RWPE1 (cell line): ENCODE measurements at regions not wholly inside any gene's neighbourhood (a gene's known extent, or its start where the extent isn't known, plus 50 kb on each side); places are given as distances from the start of the nearest gene placed in this dataset.
A peak's percentile ranks its signal among the peaks of the same experiment; 100 is the strongest.

Experiments used
- CTCF ChIA-PET: fragments of 350-600 bp; sonication (Branson Sonifier 250); formaldehyde crosslinking; extraction: SDS; loops from one replicate; lab custom pipeline; 2021; lab: Yijun Ruan, JAX
- POLR2A ChIA-PET: fragments of 400-600 bp; formaldehyde crosslinking; extraction: SDS; loops from one replicate; lab custom pipeline; 2020; ENCODE audit warnings: antibody characterized with exemption; ENCODE audit not compliant: low non-redundant PET; lab: Yijun Ruan, JAX
- DNase-seq: peaks from one replicate; pipeline ENCODE4 v3.0.0; 2012; ENCODE audit warnings: low spot score
- H3K27ac ChIP-seq: fragments of 450-650 bp; 2 replicates; pipeline ENCODE4 v1.5.1; 2017
- TF ChIP-seq, protein P1 (sequence below): fragments of 450-650 bp; conservative IDR thresholded peaks from 2 replicates; pipeline ENCODE4 v1.5.1; 2017; ENCODE audit warnings: low read depth, mild to moderate bottlenecking

DNA sequence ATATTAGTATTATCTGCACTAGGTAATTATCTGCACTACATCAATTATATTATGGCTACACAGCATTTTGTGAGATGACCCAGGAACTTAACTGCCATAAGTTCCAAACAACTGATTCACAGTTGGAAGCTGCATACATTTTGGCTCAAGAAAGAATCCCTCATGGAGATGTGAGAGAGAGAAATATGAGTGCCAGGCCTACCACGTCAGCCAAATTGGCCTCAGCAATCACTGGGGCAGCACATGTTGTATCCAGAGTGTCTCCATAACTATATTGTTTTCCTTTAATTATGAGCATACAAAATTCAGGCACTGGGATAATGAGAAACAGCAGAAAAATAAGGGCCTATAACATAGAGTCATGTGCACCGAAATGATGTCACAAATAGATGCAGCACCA lies 174.2 kb upstream of the DMD start:
- TF ChIP-seq, protein P1, sequence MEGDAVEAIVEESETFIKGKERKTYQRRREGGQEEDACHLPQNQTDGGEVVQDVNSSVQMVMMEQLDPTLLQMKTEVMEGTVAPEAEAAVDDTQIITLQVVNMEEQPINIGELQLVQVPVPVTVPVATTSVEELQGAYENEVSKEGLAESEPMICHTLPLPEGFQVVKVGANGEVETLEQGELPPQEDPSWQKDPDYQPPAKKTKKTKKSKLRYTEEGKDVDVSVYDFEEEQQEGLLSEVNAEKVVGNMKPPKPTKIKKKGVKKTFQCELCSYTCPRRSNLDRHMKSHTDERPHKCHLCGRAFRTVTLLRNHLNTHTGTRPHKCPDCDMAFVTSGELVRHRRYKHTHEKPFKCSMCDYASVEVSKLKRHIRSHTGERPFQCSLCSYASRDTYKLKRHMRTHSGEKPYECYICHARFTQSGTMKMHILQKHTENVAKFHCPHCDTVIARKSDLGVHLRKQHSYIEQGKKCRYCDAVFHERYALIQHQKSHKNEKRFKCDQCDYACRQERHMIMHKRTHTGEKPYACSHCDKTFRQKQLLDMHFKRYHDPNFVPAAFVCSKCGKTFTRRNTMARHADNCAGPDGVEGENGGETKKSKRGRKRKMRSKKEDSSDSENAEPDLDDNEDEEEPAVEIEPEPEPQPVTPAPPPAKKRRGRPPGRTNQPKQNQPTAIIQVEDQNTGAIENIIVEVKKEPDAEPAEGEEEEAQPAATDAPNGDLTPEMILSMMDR = no peak
- ChIA-PET CTCF (no interaction called here), POLR2A (no interaction called here)
- DNase-seq = no peak
- H3K27ac ChIP-seq = no peak overlapping the region

DNA sequence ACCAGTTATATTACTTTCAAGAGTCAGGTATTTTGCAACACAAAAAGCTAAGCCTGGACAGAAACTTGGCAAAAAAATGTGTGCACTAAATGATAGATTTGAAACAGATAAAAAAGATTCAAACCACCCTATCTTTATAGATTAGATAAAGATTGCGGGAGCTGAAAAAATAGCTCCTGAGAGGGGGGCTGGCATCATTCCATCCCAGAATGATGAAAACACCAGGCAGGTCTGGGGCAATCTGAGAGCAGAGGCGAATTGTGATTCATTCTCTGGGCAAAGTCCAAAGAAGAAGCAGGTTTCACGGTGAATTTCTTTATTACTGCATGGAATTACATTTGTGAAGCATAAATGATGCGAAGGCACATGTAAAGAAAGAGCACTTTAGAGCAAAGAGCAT lies 168.5 kb upstream of the DMD start:
- DNase-seq = no peak
- POLR2A ChIA-PET = no interaction called here
- TF ChIP-seq, protein P1 = no peak
- CTCF ChIA-PET = no interaction called here
- H3K27ac ChIP-seq = no peak overlapping the region

DNA sequence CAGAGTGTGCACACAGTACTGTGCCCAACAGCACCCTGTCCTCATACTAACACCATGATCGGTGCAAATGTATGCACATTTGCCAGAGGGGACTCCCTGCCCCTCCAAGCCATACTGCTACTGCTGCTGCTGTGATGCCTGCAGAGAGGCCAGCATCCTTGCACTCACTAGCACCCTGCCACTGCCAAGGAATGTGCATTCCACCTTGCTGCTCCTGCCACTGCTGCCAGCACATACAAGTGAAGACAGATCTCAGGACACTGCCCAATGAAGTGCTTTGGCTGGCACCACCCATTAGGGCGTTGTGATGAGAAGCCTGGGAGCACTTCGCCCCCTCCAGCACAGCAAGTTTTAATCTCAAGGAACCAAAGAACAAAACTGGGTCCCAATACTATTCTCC lies 146.3 kb upstream of the DMD start:
- CTCF ChIA-PET = no interaction called here
- DNase-seq = no peak

DNA sequence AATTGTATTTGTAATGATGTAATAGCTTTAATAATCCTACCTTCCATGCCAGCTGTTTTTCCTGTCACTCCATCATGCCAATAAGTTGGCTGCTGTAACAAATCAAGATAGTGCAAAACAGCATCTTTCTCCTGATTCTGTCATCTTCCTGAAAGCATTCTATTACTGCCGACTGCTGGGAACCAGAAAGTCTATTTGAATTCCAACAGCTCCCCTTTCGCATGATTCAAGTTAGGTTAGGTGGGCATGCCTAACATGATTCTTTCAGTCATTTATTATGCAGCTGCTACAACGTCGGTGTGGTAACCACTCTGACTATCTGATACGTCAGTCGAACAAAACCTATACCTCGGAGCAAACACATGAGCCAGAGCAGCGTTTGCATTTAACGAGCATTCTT lies 127.9 kb upstream of the DMD start:
- TF ChIP-seq, protein P1 = no peak
- ChIA-PET CTCF (interaction anchor here (0.7 kb wide), 1 partner anchor 562 kb away, joined by 3 read pairs; no protein-coding TSS in a partner anchor), POLR2A (no interaction called here)
- H3K27ac ChIP-seq = no peak overlapping the region
- no peak for DNase-seq

More for the DNA sequence above, 146.3 kb upstream of the DMD start:
- TF ChIP-seq, protein P1 = no peak
- POLR2A ChIA-PET = no interaction called here
- H3K27ac ChIP-seq = no peak overlapping the region

DNA sequence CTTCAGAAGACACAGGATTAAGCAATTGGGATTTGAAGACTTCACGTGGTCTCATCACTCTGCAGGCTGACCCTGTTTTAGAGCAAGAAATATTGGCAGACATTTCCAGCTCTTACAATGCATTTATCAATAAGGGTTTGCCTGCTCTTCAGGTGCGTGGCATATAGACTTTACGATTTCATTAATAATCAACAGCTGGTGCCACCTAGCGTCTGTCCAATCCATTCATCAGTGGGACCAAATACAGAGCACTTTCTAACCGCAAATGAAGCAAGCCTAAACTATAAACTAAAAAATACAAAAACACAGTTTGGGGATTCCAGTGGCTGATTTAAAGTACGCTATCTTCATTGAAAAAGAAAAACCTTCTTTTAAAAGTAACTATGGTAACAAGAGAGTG lies 125.4 kb upstream of the DMD start:
- TF ChIP-seq, protein P1 = peak; percentile 51
- ChIA-PET CTCF (interaction anchor here (0.6 to 1.5 kb wide), 5 partner anchors 92 to 1365 kb away, joined by 3 read pairs; no protein-coding TSS in a partner anchor), POLR2A (no interaction called here)
- H3K27ac ChIP-seq = no peak overlapping the region
- peak; percentile 3 for DNase-seq

DNA sequence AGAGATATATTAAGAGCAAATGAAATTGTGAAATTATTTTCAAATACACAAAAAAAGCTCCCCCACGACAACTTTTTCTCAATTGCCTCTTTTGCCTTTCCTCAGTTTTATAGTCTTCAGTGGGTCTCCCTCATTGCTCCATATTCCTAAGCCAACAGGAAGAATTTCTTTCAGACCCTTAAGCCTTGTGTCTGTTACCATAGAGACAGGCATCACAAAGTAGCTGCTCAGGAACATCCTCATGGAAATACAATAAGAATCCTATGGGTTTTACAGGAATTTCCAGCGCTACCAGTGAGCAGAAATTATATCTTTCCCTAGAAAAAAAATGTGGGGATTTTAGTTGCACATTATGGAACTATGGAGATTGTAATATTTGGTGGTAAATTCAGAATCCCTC lies 121.9 kb upstream of the DMD start:
- ChIA-PET POLR2A (no interaction called here), CTCF (no interaction called here)
- H3K27ac ChIP-seq = no peak overlapping the region
- TF ChIP-seq, protein P1 = no peak
- no peak for DNase-seq
